ENCODE measurements at regions not wholly inside any gene's neighbourhood (a gene's known extent, or its start where the extent isn't known, plus 50 kb on each side); places are given as distances from the start of the nearest gene placed in this dataset.

DNA sequence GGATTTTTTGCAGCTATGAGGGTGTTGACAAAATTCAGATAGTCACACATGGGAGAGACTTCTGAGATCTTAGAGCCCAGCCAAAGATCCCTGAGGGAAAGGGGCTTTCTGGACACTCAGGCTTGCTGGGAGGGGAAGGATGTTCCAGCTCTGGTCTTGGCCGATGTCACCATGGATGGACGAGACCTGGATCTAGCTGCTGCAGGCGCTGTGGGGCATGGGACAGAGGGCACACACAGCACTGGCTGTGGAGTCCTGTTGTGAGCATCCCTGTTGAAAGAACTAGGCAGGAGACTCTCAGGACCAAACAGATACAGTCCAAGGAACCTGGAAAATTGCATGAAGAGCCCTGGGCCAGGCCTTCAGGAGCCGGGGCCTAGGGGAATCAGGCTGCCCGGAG lies 80.1 kb upstream of the SDK2 start:
- DNase-seq (ENCODE audit: low read depth), result no peak

- DNase-seq (ENCODE audit: low read depth), result no peak
Observed at GRCh38 chr17:73724990-73725389, 80.7 kb upstream of the SDK2 start.

DNA sequence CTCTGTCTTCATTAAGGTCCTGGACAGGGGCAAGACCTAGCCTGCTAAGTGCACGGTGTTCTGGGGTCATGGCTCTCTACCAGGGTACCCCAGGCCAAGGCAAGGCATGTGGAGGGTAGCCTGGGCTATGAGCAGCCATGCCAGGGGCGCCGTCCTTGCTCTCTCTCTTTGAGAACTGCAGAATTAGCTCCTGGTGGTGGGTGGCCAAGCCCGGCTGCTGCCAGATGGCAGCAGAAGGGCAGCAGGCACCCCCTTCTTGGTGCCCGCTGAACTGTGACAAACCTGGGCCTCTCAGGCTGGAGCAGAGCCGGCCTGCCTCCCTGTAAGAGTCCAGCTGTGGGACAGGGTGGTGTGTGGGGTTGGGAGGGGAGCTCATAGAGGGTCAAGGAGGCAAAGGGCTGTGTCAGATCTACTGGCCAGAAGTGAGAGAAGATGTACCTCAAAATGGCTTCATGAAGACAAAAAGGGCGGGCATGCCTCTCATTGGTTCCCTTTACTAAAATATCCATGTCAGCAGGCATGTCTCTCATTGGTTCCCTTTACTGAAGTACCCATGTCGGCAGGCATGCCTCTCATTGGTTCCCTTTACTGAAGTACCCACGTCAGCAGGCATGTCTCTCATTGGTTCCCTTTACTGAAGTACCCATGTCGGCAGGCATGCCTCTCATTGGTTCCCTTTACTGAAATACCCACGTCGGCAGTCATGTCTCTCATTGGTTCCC lies 81.7 kb upstream of the SDK2 start:
- DNase-seq (ENCODE audit: low read depth), result no peak

- DNase-seq (ENCODE audit: low read depth), result no peak
Observed at GRCh38 chr17:73727941-73728340, 83.7 kb upstream of the SDK2 start.

DNA sequence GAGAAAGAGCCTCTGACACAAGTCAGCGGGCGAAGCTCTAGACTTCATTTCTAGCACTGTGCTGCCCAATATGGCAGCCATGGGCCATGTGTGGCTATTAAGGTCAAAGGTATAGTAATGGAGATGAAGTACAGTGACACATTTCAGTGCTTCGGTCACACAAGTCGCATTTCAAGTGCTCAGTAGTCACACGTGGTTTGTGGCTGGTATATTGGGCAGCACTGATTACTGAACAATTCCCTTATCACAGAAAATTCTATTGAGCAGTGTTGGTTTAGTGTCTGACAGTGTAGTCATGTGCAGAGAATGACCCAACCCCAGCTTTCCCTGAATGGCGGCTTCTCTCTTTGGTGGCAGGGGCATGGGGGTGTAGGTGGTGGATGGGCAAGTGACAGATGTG lies 84.9 kb upstream of the SDK2 start:
- no peak for DNase-seq (ENCODE audit: low read depth)

DNA sequence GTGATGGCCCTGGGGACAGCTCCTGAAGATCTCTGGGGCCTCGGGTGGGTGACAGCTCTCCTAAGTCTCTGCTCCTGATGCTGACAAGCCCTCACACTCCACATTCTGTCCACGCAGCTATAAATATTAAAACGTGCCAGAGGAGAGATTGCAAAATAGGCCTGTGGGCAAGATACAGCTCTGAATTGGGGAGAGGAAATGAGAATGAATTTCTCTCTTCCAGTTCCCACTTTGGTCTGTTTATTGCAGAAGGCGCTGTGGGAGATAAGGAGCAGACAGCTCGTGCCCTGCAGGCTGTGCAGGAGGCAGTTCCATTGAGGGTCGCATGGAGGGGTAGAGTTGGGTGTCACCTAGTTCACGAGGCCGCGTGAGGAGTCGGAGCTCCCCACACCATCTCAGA lies 87.5 kb upstream of the SDK2 start:
- DNase-seq (ENCODE audit: low read depth), result no peak

- DNase-seq (ENCODE audit: low read depth), result no peak
Observed at GRCh38 chr17:73733517-73733916, 89.3 kb upstream of the SDK2 start.

- DNase-seq (ENCODE audit: low read depth), result no peak
Observed at GRCh38 chr17:73735245-73735644, 91.0 kb upstream of the SDK2 start.

GRCh38 chr17:73738751-73739575 lies 94.7 kb upstream of the SDK2 start:
- no peak for DNase-seq (ENCODE audit: low read depth)

DNA sequence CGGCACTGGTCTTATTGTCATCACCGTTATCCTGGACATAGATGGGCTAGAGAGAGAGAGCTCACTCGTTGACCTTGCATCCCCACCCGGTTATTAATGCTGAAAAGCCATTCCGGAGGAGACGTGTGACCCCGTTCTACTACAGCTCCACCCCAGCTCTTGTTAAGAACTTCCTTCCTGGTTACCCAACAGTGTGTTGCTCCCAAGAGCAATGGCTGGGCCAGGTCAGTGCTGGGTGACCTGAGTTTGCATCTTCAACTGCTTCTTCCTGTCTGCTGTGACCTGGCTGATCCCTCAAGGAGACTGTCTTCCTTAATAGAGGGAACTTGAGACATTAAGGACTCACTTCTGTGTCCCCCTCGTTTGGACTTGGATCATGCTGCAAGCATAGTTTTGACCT lies 96.1 kb upstream of the SDK2 start:
- no peak for DNase-seq (ENCODE audit: low read depth)

DNA sequence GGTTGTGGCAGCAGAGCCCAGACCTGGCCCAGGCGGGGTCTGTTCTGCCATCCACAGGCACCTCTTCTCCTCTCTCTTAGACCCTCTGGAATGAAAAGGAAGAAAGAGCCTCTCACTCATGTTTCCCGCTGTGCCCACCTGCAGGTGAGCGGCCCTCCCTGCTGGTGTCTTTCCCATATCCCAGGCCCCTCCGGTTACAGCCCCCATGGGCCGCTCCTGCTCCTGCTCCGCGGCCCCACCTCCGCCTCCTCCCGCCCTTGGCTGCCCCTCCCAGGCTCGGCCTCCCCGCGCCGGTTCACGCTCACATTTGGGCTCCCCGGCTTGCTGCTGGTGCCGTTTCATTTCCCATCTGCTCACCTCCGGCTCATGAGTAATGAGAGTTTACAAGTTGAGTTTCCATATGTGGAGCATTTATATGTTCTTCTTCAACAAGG lies 98.7 kb upstream of the SDK2 start:
- no peak for DNase-seq (ENCODE audit: low read depth)

DNA sequence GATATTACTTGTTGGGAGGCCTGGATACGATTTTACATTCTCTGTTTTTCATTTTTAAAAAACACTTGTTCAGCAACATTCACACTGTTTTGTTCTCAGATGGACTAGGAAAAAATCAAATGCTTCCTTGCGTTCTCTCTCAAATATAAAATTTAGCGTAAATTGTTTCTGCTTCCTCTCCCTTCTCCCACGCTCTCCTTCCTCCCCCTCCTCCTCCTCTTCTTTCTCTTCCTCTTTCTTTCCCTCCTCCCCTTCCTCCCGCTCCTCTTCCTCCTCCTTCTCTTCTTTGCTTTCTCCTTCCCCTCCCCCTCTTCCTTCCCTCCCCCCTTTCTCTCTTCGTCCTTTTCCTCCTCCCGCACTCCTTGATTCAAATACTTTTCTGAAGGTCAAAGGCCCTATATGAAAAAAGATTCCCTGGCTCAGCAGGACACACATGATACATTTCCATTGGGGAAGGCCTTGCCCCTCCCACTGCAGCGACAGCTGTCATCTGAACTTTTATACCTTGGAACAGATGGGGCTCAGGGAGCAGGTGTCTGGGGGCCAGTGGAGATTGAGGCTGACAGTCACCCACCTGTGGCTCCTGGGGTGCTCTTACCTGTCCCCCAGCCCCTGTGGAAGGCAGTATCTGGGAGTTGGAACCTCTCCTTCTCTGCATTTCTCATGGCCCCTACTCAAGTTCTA lies 99.4 kb upstream of the SDK2 start:
- DNase-seq (ENCODE audit: low read depth), result no peak

DNA sequence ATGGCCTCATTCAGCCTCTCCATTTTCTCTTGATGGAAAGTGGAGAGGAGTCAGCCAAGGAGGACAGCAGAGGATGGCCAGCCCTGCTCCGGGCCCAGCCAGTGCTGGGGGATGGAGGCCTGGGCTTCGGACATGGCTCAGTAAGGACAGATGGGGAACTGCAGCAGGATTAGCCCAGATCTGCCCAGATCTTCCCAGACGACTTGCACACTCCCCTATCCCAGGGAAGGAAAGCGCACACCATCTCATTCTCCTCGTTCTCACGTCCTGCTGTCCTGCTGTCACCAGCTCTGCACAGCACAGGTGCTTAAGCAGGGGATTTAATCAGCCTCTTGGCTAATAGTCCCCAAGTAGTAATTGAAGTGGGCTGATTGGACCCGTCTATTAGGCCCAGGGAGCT lies 100.2 kb upstream of the SDK2 start:
- DNase-seq (ENCODE audit: low read depth), result no peak

GRCh38 chr17:73746314-73747073 lies 102.2 kb upstream of the SDK2 start:
- DNase-seq (ENCODE audit: low read depth), result no peak

DNA sequence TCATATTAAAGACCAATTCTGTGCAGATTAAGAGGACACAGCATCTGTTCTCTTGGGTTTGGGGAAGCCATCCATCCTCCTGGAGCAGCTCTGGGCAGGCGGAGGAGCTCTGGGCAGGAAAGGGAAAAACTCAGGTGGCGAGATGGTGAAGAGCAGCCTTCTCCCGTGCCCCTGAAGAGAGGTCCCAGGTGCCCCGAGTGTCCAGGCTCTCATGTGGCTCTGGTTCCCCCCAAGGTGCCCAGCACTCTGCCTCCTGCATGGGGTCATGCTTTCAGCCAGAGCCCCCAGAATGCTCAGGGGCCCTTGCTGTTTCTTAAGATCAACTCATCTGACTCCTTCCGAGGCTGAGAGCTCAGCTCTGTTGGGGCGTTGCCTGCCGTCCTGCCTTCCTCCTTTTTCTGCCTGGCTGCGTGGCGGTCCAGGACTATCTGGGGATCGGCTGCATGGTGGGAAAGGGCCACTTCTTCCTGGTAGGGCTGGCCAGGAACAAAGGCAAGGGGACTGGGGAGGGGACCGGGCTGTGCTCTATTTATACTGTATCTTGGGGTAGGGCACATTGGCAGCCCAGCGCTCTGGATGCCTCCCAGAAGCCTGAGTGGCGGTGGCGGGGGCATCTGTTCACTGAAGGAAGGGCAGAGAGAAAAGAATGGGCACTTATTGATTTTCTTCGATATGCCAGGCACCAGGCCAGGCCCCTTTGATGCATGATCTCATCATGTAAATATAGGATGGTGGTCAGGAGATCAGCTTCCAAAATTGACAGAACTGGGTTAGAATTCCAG lies 103.2 kb upstream of the SDK2 start:
- DNase-seq (ENCODE audit: low read depth), result no peak

DNA sequence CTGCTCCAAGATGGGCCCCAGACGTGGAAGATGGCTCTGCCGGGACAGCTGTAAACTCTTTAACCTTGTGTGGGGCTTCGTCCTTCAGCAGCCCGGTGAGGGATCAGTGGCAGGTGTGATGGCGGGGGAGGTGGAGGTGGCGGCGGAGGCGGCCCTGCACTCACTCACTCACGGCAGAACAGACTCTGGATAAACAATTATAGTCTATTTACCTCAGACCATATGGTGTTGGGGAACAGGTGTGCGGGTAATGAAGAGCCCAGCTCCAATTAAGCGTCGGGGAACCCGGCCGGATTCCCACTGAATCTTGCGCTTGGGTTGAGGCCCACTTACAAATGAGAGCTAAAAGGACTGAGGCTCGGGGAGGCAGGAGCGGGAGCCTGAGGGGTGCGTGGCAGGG lies 104.3 kb upstream of the SDK2 start:
- no peak for DNase-seq (ENCODE audit: low read depth)

DNA sequence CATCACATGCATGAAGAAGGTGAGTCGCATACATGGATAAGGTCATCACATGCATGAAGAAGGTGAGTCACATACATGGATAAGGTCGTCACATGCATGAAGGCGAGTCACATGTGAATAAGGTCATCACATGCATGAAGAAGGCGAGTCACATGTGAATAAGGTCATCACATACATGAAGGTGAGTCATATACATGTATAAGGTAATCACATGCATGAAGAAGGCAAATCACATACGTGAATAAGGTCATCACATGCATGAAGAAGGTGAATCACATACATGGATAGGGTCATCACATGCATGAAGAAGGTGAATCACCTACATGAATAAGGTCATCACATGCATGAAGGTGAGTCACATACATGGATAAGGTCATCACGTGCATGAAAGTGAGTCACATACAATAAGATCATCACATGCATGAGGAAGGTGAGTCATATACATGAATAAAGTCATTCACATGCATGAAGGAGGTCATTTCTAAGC lies 105.1 kb upstream of the SDK2 start:
- no peak for DNase-seq (ENCODE audit: low read depth)

DNA sequence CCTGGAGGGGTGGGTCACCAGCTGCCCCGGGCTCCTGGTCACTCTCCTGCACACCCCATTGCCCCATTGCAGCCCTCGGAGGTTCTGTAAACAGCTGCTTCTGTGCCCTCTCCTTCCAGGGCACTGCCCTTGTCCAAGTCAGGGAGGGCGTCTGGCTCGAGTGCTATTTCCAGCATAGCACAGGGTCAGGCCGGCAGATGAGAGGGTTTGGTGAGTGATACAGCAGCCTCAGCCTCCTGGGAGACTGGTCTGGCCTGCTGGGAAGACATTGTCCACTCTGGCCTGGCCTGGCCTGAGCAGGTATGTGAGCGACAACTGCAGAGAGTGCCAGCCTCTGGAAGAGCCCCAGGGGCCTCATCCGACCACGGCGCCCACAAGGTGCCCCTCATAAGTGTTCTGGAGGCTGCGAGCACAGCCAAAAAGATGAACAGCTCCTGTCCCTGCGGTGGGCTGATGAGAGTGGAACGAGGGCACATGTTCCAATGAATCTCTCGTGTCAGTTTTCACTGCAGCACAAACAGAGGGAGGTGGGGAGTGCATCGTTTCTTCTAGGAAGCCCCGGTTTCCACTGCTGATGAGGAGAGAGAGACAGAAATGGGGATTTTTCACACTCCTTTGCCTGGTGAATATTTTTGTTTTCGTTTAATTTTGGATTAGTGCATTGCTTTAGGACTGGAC lies 105.8 kb upstream of the SDK2 start:
- no peak for DNase-seq (ENCODE audit: low read depth)

- no peak for DNase-seq (ENCODE audit: low read depth)
Observed at GRCh38 chr17:73750975-73751374, 106.7 kb upstream of the SDK2 start.

- no peak for DNase-seq (ENCODE audit: low read depth)
Observed at GRCh38 chr17:73753751-73754496, 109.7 kb upstream of the SDK2 start.
